Heart left ventricle (tissue), 16 donors: ENCODE measurements at regions not wholly inside any gene's neighbourhood (a gene's known extent, or its start where the extent isn't known, plus 50 kb on each side); places are given as distances from the start of the nearest gene placed in this dataset.

Experiments used
- ATAC-seq, 4 donors: fragments of 200-7000 bp; cut with Tn5 transposase; one replicate each; pipeline ENCODE4 v1.9.1; 2020 to 2022; ENCODE audit warnings: moderate library complexity in 4 of 4, mild to moderate bottlenecking in 3 of 4, moderate number of reproducible peaks in 1 of 4
- DNase-seq, 5 donors: peaks; one replicate each; pipeline ENCODE4 v3.0.0-alpha.2; 2020
- H3K27ac ChIP-seq, 12 donors: fragments of 200-600 bp; sonication (generic) in 4 of 12; one replicate each; pipeline versions ENCODE4 v1.5.0 to v1.8.0; 2016 to 2022; ENCODE audit warnings: mild to moderate bottlenecking in 2 of 12
- H3K27me3 ChIP-seq, 9 donors: fragments of 200-600 bp; sonication (generic) in 2 of 9; one replicate each; pipeline versions ENCODE4 v1.5.1 to v1.8.0; 2016 to 2022; ENCODE audit warnings: mild to moderate bottlenecking in 3 of 9
- H3K36me3 ChIP-seq, 9 donors: fragments of 200-600 bp; sonication (generic) in 2 of 9; one replicate each; pipeline versions ENCODE4 v1.5.0 to v1.8.0; 2018 to 2022; ENCODE audit warnings: mild to moderate bottlenecking in 2 of 9
- H3K4me1 ChIP-seq, 12 donors: fragments of 200-600 bp; sonication (generic) in 4 of 12; one replicate each; pipeline versions ENCODE4 v1.5.0 to v1.8.0; 2016 to 2022; ENCODE audit warnings: mild to moderate bottlenecking in 3 of 12
- H3K4me3 ChIP-seq, 12 donors: fragments of 200-600 bp; sonication (generic) in 4 of 12; one replicate each; pipeline versions ENCODE4 v1.5.0 to v1.8.0; 2017 to 2022; ENCODE audit warnings: mild to moderate bottlenecking in 9 of 12, moderate library complexity in 4 of 12
- H3K9me3 ChIP-seq, 12 donors: fragments of 200-600 bp; sonication (generic) in 4 of 12; one replicate each; pipeline versions ENCODE4 v1.5.0 to v1.8.0; 2016 to 2022; ENCODE audit warnings: mild to moderate bottlenecking in 1 of 12
- CTCF ChIP-seq, 12 donors: fragments of 200-600 bp; sonication (generic) in 4 of 12; IDR thresholded peaks; one replicate each; pipeline versions ENCODE4 v1.5.0 to v1.8.0; 2018 to 2022; ENCODE audit warnings: antibody characterized with exemption in 12 of 12, mild to moderate bottlenecking in 5 of 12
- POLR2A ChIP-seq, 2 donors: fragments of 450-650 bp; IDR thresholded peaks; one replicate each; pipeline ENCODE4 v1.6.1; 2017; ENCODE audit warnings: antibody characterized with exemption in 2 of 2, mild to moderate bottlenecking in 2 of 2, moderate library complexity in 2 of 2
- WGBS, 4 donors: extraction: QIAGEN DNeasy Blood & Tissue Kit in 2 of 4; methylation state at CpG; one replicate each; pipeline versions ENCODE4 v1.1.5 to v1.1.7; 2013 to 2018; 5-methylcytosine and 5-hydroxymethylcytosine counted together
- intact Hi-C, 10 donors: fragments of 100-400 bp; cut with DNase I; formaldehyde crosslinking; loops; one replicate each; pipeline versions ENCODE4 v1.11.1 to v1.14.2; 2022
- donor health status: ischemic (EF 13 %, LVEDD 7.1; RV severe dilation, severe dysfunction).
- donor health status: healthy with polysubstance abuse.
- donor health status: DM: no; HTN: yes; CAD: no.
- donor health status: DM: no; HTN: no; CAD: no.
- donor health status: ischemic (EF 25% LVEDD 6.9; RV normal size, moderate dysfunction).
- donor health status: ischemic (EF 25% LVEDD 5.7; RV mildly dilated, moderate dysfunction).
- donor health status: healthy.
- donor health status: DM: yes; HTN: yes; CAD: no.
- donor health status: ischemic (EF 35%, LVEDD 5.7; RV mildly dilated, moderate dysfunction).
- donor health status: nonischemic (EF 11% LVEDD 7.7; RV severe dilation, severe dysfunction).
- donor health status: DM: yes; HTN: yes; CAD: no.
- donor health status: PGD.
- donor health status: ischemic (EF 29% LVEDD 5.4; RV normal size, mild dysfunction).
- donor health status: nonischemic (EF 23%, LVEDD 6.1; RV moderate dilation, normal function).

DNA sequence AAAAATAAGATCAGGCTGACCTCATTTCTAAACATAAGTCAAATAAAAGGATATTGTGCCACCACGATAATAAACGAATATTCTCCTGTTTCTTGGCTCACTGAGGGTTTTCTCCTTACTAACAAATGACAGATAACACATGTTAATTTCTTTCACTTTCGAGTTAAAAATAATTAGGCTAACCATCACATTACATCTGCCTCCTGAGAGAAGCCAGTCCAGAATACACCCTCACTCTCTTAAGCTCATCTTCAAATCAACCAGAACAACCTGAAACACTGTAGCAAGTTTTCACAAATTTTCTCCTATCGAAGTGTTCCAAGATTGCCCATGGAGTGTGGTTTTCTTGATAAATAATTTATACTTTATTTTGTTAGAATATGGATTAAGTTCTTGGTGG is 1285.6 kb upstream of the EYS start:
- WGBS, 4 donors, result 62 to 70% (median 69%) methylated on average over 4 of the region's 4 CpGs

GRCh38 chr6:66986940-66987339 is 1279.9 kb upstream of the EYS start:
- no peak overlapping the region for H3K4me3 ChIP-seq
- H3K27ac ChIP-seq, result no peak overlapping the region
- intact Hi-C loops, result no loop called here
- TF ChIP-seq POLR2A (IDR thresholded peaks at IDR 0.05), result no peak
- TF ChIP-seq CTCF (IDR thresholded peaks at IDR 0.05), result no peak
- H3K27me3 ChIP-seq, result no peaks in the 10 kb centered on the region
- DNase-seq, result no peak
- ATAC-seq, result no peak
- peaks cover 0 to 49% (median 13%) of the 10 kb centered on the region in 12 donors for H3K9me3 ChIP-seq
- no peaks in the 10 kb centered on the region for H3K4me1 ChIP-seq
- no peaks in the 10 kb centered on the region for H3K36me3 ChIP-seq

More for the DNA sequence above, 1285.6 kb upstream of the EYS start:
- TF ChIP-seq POLR2A (IDR thresholded peaks at IDR 0.05) (no peak), CTCF (IDR thresholded peaks at IDR 0.05) (no peak)
- DNase-seq (no peak), ATAC-seq (no peak)
- H3K4me3 ChIP-seq, result no peak overlapping the region
- H3K36me3 ChIP-seq, result no peaks in the 10 kb centered on the region
- H3K27me3 ChIP-seq, result no peaks in the 10 kb centered on the region
- intact Hi-C loops, result no loop called here
- H3K27ac ChIP-seq, result no peak overlapping the region
- peaks cover 0 to 36% (median 9%) of the 10 kb centered on the region in 12 donors for H3K9me3 ChIP-seq
- no peaks in the 10 kb centered on the region for H3K4me1 ChIP-seq

DNA sequence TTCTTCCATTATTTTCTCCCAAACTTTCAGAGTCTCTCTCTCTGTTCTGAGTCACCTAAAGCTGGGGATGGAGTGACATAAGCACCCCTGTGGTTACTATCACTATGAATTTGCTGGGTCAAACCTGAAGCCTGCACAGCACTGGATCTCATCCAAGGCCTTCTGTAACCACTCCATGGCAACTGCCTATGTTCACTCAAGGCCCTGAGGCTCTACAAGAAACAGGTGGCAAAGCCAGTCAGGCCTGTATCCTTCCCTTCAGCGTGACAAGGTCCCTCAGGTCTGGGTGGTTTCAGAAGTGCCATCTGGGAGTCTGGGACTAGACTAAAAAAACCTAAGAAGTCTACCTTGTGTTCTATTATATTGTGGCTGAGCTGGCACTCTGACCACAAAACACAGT is 1278.8 kb upstream of the EYS start:
- peaks cover 0 to 48% (median 12%) of the 10 kb centered on the region in 12 donors for H3K9me3 ChIP-seq
- no peak for TF ChIP-seq POLR2A (IDR thresholded peaks at IDR 0.05)
- TF ChIP-seq CTCF (IDR thresholded peaks at IDR 0.05), result no peak

GRCh38 chr6:66970373-66970772 is 1263.3 kb upstream of the EYS start:
- no peaks in the 10 kb centered on the region for H3K4me1 ChIP-seq
- H3K27me3 ChIP-seq, result no peaks in the 10 kb centered on the region
- no peak overlapping the region for H3K4me3 ChIP-seq
- no peak overlapping the region for H3K27ac ChIP-seq
- ATAC-seq (no peak), DNase-seq (no peak)
- H3K9me3 ChIP-seq, result peaks cover 0 to 4% (median 0%) of the 10 kb centered on the region in 12 donors
- TF ChIP-seq CTCF (IDR thresholded peaks at IDR 0.05) (no peak), POLR2A (IDR thresholded peaks at IDR 0.05) (no peak)
- intact Hi-C loops, result no loop called here
- H3K36me3 ChIP-seq, result no peaks in the 10 kb centered on the region
- 73 to 89% (median 82%) methylated on average over 1 of the region's 1 CpG for WGBS, 4 donors

More for the DNA sequence above, 1278.8 kb upstream of the EYS start:
- Histone ChIP-seq H3K4me1 (no peaks in the 10 kb centered on the region), H3K36me3 (no peaks in the 10 kb centered on the region), H3K4me3 (no peak overlapping the region), H3K27ac (no peak overlapping the region), H3K27me3 (no peaks in the 10 kb centered on the region)
- WGBS, 4 donors, result 50 to 67% (median 54%) methylated on average over 1 of the region's 1 CpG
- DNase-seq (no peak), ATAC-seq (no peak)
- intact Hi-C loops, result no loop called here
